GM23338 (cell line): ENCODE measurements at regions not wholly inside any gene's neighbourhood (a gene's known extent, or its start where the extent isn't known, plus 50 kb on each side); places are given as distances from the start of the nearest gene placed in this dataset.

Source experiments
- ATAC-seq: fragments of 200-7000 bp; cut with Tn5 transposase; 3 replicates; pipeline ENCODE4 v1.9.1; 2020
- DNase-seq: peaks from one replicate; pipeline ENCODE4 v3.0.0-alpha.2; 2015; ENCODE audit warnings: low spot score
- H2AFZ ChIP-seq: fragments of 200-600 bp; sonication (generic); 2 replicates; pipeline ENCODE4 v1.8.0; 2016; ENCODE audit warnings: antibody characterized with exemption, mild to moderate bottlenecking, moderate library complexity
- H3F3A ChIP-seq: fragments of 200-600 bp; sonication (generic); replicated peaks from 2 replicates; pipeline ENCODE4 v1.8.0; 2017; ENCODE audit warnings: antibody characterized with exemption, mixed run types, low read depth
- H3K27ac ChIP-seq: fragments of 200-600 bp; sonication (generic); 2 replicates; pipeline ENCODE4 v1.6.1; 2016; ENCODE audit warnings: low read depth
- H3K27me3 ChIP-seq: fragments of 200-600 bp; sonication (generic); 2 replicates; pipeline ENCODE4 v1.8.0; 2016; ENCODE audit warnings: mild to moderate bottlenecking, mixed run types, moderate library complexity; ENCODE audit not compliant: insufficient read depth
- H3K36me3 ChIP-seq: fragments of 200-600 bp; sonication (generic); 2 replicates; pipeline ENCODE4 v1.8.0; 2016; ENCODE audit warnings: mild to moderate bottlenecking; ENCODE audit not compliant: insufficient read depth
- H3K4me1 ChIP-seq: fragments of 200-600 bp; sonication (generic); 2 replicates; pipeline ENCODE4 v1.8.0; 2016; ENCODE audit warnings: mild to moderate bottlenecking, moderate library complexity; ENCODE audit not compliant: insufficient read depth
- H3K4me2 ChIP-seq: fragments of 200-600 bp; sonication (generic); 2 replicates; pipeline ENCODE4 v1.7.1; 2017; ENCODE audit warnings: mixed run types
- H3K4me3 ChIP-seq: fragments of 200-600 bp; sonication (generic); 2 replicates; pipeline ENCODE4 v1.6.1; 2016; ENCODE audit warnings: mixed run types
- H3K79me2 ChIP-seq: fragments of 200-600 bp; sonication (generic); replicated peaks from 2 replicates; pipeline ENCODE4 v1.8.0; 2017; ENCODE audit warnings: mild to moderate bottlenecking; ENCODE audit not compliant: insufficient read depth
- H3K9me2 ChIP-seq: fragments of 200-600 bp; sonication (generic); 2 replicates; pipeline ENCODE4 v1.8.0; 2017; ENCODE audit not compliant: insufficient read depth
- H4K20me1 ChIP-seq: fragments of 200-600 bp; sonication (generic); replicated peaks from 2 replicates; pipeline ENCODE4 v1.8.0; 2017; ENCODE audit warnings: mild to moderate bottlenecking; ENCODE audit not compliant: insufficient read depth
- H3K27ac Mint-ChIP-seq: 2 replicates; pipeline ENCODE4 v1.8.0; 2020; ENCODE audit warnings: inconsistent platforms, mild to moderate bottlenecking, moderate library complexity, mixed read lengths
- H3K27me3 Mint-ChIP-seq: 3 replicates; pipeline ENCODE4 v1.8.0; 2022; ENCODE audit warnings: low read depth, mild to moderate bottlenecking, moderate library complexity, mixed read lengths, inconsistent platforms; ENCODE audit not compliant: insufficient read depth, poor library complexity
- H3K36me3 Mint-ChIP-seq: 3 replicates; pipeline ENCODE4 v1.8.0; 2021; ENCODE audit warnings: low read depth, mild to moderate bottlenecking, inconsistent platforms, moderate library complexity, mixed read lengths
- H3K4me1 Mint-ChIP-seq: 3 replicates; pipeline ENCODE4 v1.8.0; 2020; ENCODE audit warnings: mild to moderate bottlenecking, inconsistent platforms, mixed read lengths
- H3K4me3 Mint-ChIP-seq: 3 replicates; pipeline ENCODE4 v1.8.0; 2021; ENCODE audit warnings: moderate library complexity, mild to moderate bottlenecking, inconsistent platforms, mixed read lengths
- H3K9me3 Mint-ChIP-seq: 3 replicates; pipeline ENCODE4 v1.8.0; 2020; ENCODE audit warnings: moderate library complexity, mild to moderate bottlenecking, inconsistent platforms, mixed read lengths
- CREB1 ChIP-seq: fragments of 250-450 bp; sonication (Bioruptor Pico); IDR thresholded peaks from 2 replicates; pipeline ENCODE4 v1.5.0; 2020; ENCODE audit warnings: low read depth, mild to moderate bottlenecking, moderate library complexity
- EZH2 ChIP-seq: fragments of 200-600 bp; sonication (generic); IDR thresholded peaks from one replicate; pipeline ENCODE4 v1.8.0; 2017; ENCODE audit warnings: antibody characterized with exemption, mild to moderate bottlenecking, low read depth; ENCODE audit not compliant: unreplicated experiment
- EZH2phosphoT487 ChIP-seq: fragments of 200-600 bp; sonication (generic); IDR thresholded peaks from one replicate; pipeline ENCODE4 v1.8.1; 2018; ENCODE audit warnings: antibody characterized with exemption; ENCODE audit not compliant: unreplicated experiment
- JUNB ChIP-seq: IDR thresholded peaks from one replicate; pipeline ENCODE4 v1.6.1; 2016; ENCODE audit warnings: antibody characterized with exemption; ENCODE audit not compliant: unreplicated experiment
- NANOG ChIP-seq: IDR thresholded peaks from 2 replicates; pipeline ENCODE4 v1.6.1; 2016; ENCODE audit warnings: antibody characterized with exemption, borderline replicate concordance
- POLR2AphosphoS5 ChIP-seq: IDR thresholded peaks from 2 replicates; pipeline ENCODE4 v1.6.1; 2016; ENCODE audit warnings: antibody characterized with exemption, low read depth
- STAT1 ChIP-seq: IDR thresholded peaks from one replicate; pipeline ENCODE4 v1.6.1; 2016; ENCODE audit warnings: antibody characterized with exemption; ENCODE audit not compliant: unreplicated experiment
- ZNF114 ChIP-seq: fragments of 250-450 bp; sonication (Bioruptor Pico); IDR thresholded peaks from 2 replicates; pipeline ENCODE4 v1.5.0; 2020; ENCODE audit warnings: mild to moderate bottlenecking, moderate library complexity
- TF ChIP-seq, protein P1 (sequence below): fragments of 250-450 bp; sonication (Bioruptor Pico); IDR thresholded peaks from 2 replicates; pipeline ENCODE4 v1.5.0; 2020; ENCODE audit warnings: mild to moderate bottlenecking, moderate library complexity
- TF ChIP-seq, protein P2 (sequence below): IDR thresholded peaks from 2 replicates; pipeline ENCODE4 v1.6.1; 2016; ENCODE audit warnings: antibody characterized with exemption
- TF ChIP-seq, protein P3 (sequence below): IDR thresholded peaks from one replicate; pipeline ENCODE4 v1.6.1; 2018; ENCODE audit warnings: antibody characterized with exemption; ENCODE audit not compliant: unreplicated experiment
- TF ChIP-seq, protein P4 (sequence below), 2 experiments: fragments of 200-600 bp in 1 of 2; sonication (generic) in 1 of 2; conservative IDR thresholded peaks; 2 replicates each; pipeline versions ENCODE4 v1.5.1 to v1.6.1; 2016 to 2017; ENCODE audit warnings: antibody characterized with exemption in 2 of 2, low read depth in 2 of 2, mild to moderate bottlenecking in 2 of 2, moderate library complexity in 1 of 2

DNA sequence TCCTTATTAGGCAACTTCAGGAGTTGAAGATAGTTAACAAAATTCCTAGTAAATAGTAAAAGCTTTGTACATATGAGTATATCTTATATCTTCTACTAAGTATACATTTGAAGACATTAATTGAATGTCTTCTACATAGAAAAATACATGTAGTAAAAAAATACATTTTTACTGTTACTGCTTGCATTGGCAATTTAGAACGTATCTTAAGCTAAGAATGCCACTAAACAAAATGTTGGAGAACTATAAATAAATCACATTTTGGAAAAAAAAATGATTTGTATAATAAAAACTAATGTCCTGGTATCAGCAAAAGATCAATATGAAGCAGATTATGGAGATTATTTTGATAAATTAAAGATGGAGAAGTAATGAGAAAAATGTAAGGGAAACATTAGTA is 434.2 kb upstream of the SLC8A1 start:
- Mint-ChIP-seq H3K4me1 (peaks cover 5% of the 10 kb centered on the region; the same call in 1 of the 3 replicates), H3K36me3 (peaks cover 40% of the 10 kb centered on the region), H3K9me3 (peaks cover 31% of the 10 kb centered on the region), H3K27ac (no peak overlapping the region), H3K4me3 (no peak overlapping the region), H3K27me3 (peaks cover 3% of the 10 kb centered on the region)
- DNase-seq (no peak), ATAC-seq (no peak)
- peaks cover 13% of the 10 kb centered on the region for H3K9me2 ChIP-seq
- TF ChIP-seq POLR2AphosphoS5 (no peak), STAT1 (no peak), CREB1 (no peak), EZH2 (no peak), EZH2phosphoT487 (no peak), JUNB (no peak), ZNF114 (CRISPR knock-in tag) (no peak), NANOG (no peak)
- TF ChIP-seq, protein P1, sequence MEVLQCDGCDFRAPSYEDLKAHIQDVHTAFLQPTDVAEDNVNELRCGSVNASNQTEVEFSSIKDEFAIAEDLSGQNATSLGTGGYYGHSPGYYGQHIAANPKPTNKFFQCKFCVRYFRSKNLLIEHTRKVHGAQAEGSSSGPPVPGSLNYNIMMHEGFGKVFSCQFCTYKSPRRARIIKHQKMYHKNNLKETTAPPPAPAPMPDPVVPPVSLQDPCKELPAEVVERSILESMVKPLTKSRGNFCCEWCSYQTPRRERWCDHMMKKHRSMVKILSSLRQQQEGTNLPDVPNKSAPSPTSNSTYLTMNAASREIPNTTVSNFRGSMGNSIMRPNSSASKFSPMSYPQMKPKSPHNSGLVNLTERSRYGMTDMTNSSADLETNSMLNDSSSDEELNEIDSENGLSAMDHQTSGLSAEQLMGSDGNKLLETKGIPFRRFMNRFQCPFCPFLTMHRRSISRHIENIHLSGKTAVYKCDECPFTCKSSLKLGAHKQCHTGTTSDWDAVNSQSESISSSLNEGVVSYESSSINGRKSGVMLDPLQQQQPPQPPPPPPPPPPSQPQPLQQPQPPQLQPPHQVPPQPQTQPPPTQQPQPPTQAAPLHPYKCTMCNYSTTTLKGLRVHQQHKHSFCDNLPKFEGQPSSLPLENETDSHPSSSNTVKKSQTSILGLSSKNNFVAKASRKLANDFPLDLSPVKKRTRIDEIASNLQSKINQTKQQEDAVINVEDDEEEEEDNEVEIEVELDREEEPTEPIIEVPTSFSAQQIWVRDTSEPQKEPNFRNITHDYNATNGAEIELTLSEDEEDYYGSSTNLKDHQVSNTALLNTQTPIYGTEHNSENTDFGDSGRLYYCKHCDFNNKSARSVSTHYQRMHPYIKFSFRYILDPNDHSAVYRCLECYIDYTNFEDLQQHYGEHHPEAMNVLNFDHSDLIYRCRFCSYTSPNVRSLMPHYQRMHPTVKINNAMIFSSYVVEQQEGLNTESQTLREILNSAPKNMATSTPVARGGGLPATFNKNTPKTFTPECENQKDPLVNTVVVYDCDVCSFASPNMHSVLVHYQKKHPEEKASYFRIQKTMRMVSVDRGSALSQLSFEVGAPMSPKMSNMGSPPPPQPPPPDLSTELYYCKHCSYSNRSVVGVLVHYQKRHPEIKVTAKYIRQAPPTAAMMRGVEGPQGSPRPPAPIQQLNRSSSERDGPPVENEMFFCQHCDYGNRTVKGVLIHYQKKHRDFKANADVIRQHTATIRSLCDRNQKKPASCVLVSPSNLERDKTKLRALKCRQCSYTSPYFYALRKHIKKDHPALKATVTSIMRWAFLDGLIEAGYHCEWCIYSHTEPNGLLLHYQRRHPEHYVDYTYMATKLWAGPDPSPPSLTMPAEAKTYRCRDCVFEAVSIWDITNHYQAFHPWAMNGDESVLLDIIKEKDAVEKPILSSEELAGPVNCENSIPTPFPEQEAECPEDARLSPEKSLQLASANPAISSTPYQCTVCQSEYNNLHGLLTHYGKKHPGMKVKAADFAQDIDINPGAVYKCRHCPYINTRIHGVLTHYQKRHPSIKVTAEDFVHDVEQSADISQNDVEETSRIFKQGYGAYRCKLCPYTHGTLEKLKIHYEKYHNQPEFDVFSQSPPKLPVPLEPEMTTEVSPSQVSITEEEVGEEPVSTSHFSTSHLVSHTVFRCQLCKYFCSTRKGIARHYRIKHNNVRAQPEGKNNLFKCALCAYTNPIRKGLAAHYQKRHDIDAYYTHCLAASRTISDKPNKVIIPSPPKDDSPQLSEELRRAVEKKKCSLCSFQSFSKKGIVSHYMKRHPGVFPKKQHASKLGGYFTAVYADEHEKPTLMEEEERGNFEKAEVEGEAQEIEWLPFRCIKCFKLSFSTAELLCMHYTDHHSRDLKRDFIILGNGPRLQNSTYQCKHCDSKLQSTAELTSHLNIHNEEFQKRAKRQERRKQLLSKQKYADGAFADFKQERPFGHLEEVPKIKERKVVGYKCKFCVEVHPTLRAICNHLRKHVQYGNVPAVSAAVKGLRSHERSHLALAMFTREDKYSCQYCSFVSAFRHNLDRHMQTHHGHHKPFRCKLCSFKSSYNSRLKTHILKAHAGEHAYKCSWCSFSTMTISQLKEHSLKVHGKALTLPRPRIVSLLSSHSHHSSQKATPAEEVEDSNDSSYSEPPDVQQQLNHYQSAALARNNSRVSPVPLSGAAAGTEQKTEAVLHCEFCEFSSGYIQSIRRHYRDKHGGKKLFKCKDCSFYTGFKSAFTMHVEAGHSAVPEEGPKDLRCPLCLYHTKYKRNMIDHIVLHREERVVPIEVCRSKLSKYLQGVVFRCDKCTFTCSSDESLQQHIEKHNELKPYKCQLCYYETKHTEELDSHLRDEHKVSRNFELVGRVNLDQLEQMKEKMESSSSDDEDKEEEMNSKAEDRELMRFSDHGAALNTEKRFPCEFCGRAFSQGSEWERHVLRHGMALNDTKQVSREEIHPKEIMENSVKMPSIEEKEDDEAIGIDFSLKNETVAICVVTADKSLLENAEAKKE (CRISPR knock-in tag): no peak
- TF ChIP-seq, protein P2, sequence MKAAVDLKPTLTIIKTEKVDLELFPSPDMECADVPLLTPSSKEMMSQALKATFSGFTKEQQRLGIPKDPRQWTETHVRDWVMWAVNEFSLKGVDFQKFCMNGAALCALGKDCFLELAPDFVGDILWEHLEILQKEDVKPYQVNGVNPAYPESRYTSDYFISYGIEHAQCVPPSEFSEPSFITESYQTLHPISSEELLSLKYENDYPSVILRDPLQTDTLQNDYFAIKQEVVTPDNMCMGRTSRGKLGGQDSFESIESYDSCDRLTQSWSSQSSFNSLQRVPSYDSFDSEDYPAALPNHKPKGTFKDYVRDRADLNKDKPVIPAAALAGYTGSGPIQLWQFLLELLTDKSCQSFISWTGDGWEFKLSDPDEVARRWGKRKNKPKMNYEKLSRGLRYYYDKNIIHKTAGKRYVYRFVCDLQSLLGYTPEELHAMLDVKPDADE: no peak
- TF ChIP-seq, protein P3, sequence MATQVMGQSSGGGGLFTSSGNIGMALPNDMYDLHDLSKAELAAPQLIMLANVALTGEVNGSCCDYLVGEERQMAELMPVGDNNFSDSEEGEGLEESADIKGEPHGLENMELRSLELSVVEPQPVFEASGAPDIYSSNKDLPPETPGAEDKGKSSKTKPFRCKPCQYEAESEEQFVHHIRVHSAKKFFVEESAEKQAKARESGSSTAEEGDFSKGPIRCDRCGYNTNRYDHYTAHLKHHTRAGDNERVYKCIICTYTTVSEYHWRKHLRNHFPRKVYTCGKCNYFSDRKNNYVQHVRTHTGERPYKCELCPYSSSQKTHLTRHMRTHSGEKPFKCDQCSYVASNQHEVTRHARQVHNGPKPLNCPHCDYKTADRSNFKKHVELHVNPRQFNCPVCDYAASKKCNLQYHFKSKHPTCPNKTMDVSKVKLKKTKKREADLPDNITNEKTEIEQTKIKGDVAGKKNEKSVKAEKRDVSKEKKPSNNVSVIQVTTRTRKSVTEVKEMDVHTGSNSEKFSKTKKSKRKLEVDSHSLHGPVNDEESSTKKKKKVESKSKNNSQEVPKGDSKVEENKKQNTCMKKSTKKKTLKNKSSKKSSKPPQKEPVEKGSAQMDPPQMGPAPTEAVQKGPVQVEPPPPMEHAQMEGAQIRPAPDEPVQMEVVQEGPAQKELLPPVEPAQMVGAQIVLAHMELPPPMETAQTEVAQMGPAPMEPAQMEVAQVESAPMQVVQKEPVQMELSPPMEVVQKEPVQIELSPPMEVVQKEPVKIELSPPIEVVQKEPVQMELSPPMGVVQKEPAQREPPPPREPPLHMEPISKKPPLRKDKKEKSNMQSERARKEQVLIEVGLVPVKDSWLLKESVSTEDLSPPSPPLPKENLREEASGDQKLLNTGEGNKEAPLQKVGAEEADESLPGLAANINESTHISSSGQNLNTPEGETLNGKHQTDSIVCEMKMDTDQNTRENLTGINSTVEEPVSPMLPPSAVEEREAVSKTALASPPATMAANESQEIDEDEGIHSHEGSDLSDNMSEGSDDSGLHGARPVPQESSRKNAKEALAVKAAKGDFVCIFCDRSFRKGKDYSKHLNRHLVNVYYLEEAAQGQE: no peak
- TF ChIP-seq, protein P4, sequence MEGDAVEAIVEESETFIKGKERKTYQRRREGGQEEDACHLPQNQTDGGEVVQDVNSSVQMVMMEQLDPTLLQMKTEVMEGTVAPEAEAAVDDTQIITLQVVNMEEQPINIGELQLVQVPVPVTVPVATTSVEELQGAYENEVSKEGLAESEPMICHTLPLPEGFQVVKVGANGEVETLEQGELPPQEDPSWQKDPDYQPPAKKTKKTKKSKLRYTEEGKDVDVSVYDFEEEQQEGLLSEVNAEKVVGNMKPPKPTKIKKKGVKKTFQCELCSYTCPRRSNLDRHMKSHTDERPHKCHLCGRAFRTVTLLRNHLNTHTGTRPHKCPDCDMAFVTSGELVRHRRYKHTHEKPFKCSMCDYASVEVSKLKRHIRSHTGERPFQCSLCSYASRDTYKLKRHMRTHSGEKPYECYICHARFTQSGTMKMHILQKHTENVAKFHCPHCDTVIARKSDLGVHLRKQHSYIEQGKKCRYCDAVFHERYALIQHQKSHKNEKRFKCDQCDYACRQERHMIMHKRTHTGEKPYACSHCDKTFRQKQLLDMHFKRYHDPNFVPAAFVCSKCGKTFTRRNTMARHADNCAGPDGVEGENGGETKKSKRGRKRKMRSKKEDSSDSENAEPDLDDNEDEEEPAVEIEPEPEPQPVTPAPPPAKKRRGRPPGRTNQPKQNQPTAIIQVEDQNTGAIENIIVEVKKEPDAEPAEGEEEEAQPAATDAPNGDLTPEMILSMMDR (conservative IDR thresholded peaks at IDR 0.05; ENCODE audit: low read depth in 2 of 2): no peak
- H3K27me3 ChIP-seq: no peaks in the 10 kb centered on the region
- H3K4me1 ChIP-seq: no peaks in the 10 kb centered on the region
- H3K27ac ChIP-seq: no peak overlapping the region
- no peaks in the 10 kb centered on the region for H4K20me1 ChIP-seq
- no peaks in the 10 kb centered on the region for H3F3A ChIP-seq
- H3K36me3 ChIP-seq: peaks cover 18% of the 10 kb centered on the region; the same call in 1 of the 2 replicates
- H3K79me2 ChIP-seq: no peaks in the 10 kb centered on the region
- no peak overlapping the region for H2AFZ ChIP-seq
- no peak overlapping the region for H3K4me3 ChIP-seq
- no peak overlapping the region for H3K4me2 ChIP-seq
